ENCODE measurements at regions not wholly inside any gene's neighbourhood (a gene's known extent, or its start where the extent isn't known, plus 50 kb on each side); places are given as distances from the start of the nearest gene placed in this dataset.

- TF ChIP-seq CTCF (IDR thresholded peaks at IDR 0.05) (no peak), POLR2AphosphoS5 (IDR thresholded peaks at IDR 0.05) (no peak)
These were observed 198.0 kb downstream of the RNF144B start for GRCh38 chr6:18585032-18585573.

Measured in sigmoid colon (tissue), 4 donors.